IPS-20b (cell line): ENCODE measurements at regions not wholly inside any gene's neighbourhood (a gene's known extent, or its start where the extent isn't known, plus 50 kb on each side); places are given as distances from the start of the nearest gene placed in this dataset.

Source experiments
- H3K27ac ChIP-seq: one replicate; pipeline ENCODE4 v1.5.1; 2013; ENCODE audit warnings: low read length
- H3K27me3 ChIP-seq: 2 replicates; pipeline ENCODE4 v1.6.1; 2013; ENCODE audit warnings: mild to moderate bottlenecking, low read length, inconsistent platforms; ENCODE audit not compliant: insufficient read depth
- H3K36me3 ChIP-seq: 2 replicates; pipeline ENCODE4 v1.6.1; 2013; ENCODE audit warnings: low read depth, mild to moderate bottlenecking, inconsistent platforms, low read length, moderate library complexity; ENCODE audit not compliant: insufficient read depth
- H3K4me1 ChIP-seq: 2 replicates; pipeline ENCODE4 v1.6.1; 2013; ENCODE audit warnings: mild to moderate bottlenecking, control low read depth, inconsistent platforms, low read length, moderate library complexity; ENCODE audit not compliant: insufficient read depth
- H3K4me3 ChIP-seq: 2 replicates; pipeline ENCODE4 v1.5.1; 2013; ENCODE audit warnings: mild to moderate bottlenecking, low read length, inconsistent platforms
- H3K9ac ChIP-seq: 2 replicates; pipeline ENCODE4 v1.6.1; 2013; ENCODE audit warnings: low read depth, mild to moderate bottlenecking, inconsistent platforms, low read length, moderate library complexity
- H3K9me3 ChIP-seq: 2 replicates; pipeline ENCODE4 v1.6.1; 2013; ENCODE audit warnings: mild to moderate bottlenecking, low read depth, low read length, inconsistent platforms; ENCODE audit not compliant: insufficient read depth

- H3K4me1 ChIP-seq: peaks cover 28% of the 10 kb centered on the region
- no peak overlapping the region for H3K4me3 ChIP-seq
- H3K27me3 ChIP-seq: no peaks in the 10 kb centered on the region
- no peaks in the 10 kb centered on the region for H3K9me3 ChIP-seq
- no peak overlapping the region for H3K9ac ChIP-seq
- no peaks in the 10 kb centered on the region for H3K36me3 ChIP-seq
- H3K27ac ChIP-seq: no peak overlapping the region
These were observed 821.6 kb downstream of the GRID1 start for GRCh38 chr10:85544956-85545355.

DNA sequence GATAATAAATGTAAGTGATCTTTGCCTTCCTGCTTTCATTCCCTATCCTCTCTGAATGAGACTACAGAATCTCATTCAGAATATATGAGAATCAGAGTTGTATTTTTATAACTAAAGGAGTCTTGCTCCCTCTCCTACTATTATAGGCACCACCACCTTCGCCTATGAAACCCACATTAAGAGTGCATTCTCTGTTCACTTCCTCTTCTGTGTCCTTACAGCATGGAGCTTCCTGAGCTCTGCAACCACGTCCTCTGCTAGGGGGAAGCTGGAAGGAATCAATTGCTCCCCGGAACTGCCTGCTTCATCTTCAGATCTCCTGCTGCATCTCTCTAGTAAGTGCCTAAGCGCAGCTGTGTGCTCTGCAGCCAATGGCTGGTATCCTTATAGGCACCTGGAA is 820.7 kb downstream of the GRID1 start:
- no peaks in the 10 kb centered on the region for H3K27me3 ChIP-seq
- H3K4me1 ChIP-seq: peaks cover 28% of the 10 kb centered on the region
- H3K4me3 ChIP-seq: no peak overlapping the region
- H3K36me3 ChIP-seq: no peaks in the 10 kb centered on the region
- H3K27ac ChIP-seq: no peak overlapping the region
- H3K9ac ChIP-seq: no peak overlapping the region
- H3K9me3 ChIP-seq: no peaks in the 10 kb centered on the region

GRCh38 chr10:85547460-85548023 is 819.1 kb downstream of the GRID1 start:
- no peaks in the 10 kb centered on the region for H3K9me3 ChIP-seq
- H3K27me3 ChIP-seq: no peaks in the 10 kb centered on the region
- peaks cover 24% of the 10 kb centered on the region for H3K4me1 ChIP-seq
- H3K36me3 ChIP-seq: no peaks in the 10 kb centered on the region
- no peak overlapping the region for H3K9ac ChIP-seq
- H3K27ac ChIP-seq: no peak overlapping the region
- no peak overlapping the region for H3K4me3 ChIP-seq

GRCh38 chr10:85548034-85548433 is 818.6 kb downstream of the GRID1 start:
- Histone ChIP-seq H3K4me3 (no peak overlapping the region), H3K36me3 (no peaks in the 10 kb centered on the region), H3K9ac (no peak overlapping the region), H3K4me1 (peaks cover 19% of the 10 kb centered on the region), H3K27me3 (no peaks in the 10 kb centered on the region), H3K9me3 (no peaks in the 10 kb centered on the region), H3K27ac (no peak overlapping the region)
